ENCODE measurements at regions not wholly inside any gene's neighbourhood (a gene's known extent, or its start where the extent isn't known, plus 50 kb on each side); places are given as distances from the start of the nearest gene placed in this dataset.
"Not testable (repeated sequence)": the region's sequence is repeated elsewhere in the genome, so short reads cannot be mapped to it uniquely, and the experiment has no call there.

GRCh38 chr4:138797646-138798045 lies 217.9 kb upstream of the NOCT start:
- H3K9me3 ChIP-seq = no peaks in the 10 kb centered on the region
- 80% methylated on average over 2 of the region's 2 CpGs for WGBS (ENCODE audit: insufficient coverage)
- H3K36me3 Mint-ChIP-seq = no peaks in the 10 kb centered on the region

DNA sequence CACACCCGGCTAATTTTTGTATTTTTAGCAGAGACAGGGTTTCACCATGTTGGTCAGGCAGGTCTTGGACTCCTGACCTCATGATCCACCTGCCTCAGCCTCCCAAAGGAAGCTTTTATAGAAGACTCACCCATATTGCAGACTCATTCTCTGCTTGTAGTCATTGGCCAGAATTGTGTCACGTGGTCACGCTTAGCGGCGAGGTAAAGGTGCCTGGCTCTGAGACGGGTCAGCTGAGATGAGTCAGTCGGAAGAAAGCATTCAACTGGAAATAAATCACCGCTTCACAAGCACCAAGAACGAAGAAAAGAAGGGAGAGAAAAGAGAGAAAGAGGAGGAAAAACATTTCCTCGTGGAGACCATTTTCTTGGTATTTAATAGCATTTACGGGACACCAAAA lies 218.8 kb upstream of the NOCT start:
- H3K27ac ChIP-seq (ENCODE audit: low read length) = no peak overlapping the region
- no peak overlapping the region for H3K4me3 Mint-ChIP-seq
- ATAC-seq (replicated peaks in 1 of 4) (no peak), DNase-seq (no peak)
- no peaks in the 10 kb centered on the region for H3K36me3 Mint-ChIP-seq
- peaks cover 0 to 3% of the 10 kb centered on the region in 2 experiments for H3K27me3 ChIP-seq (replicated peaks in 1 of 2; ENCODE audit: control insufficient read depth in 2 of 2, extremely low read depth in 1 of 2, insufficient read depth in 2 of 2, low read length in 1 of 2)
- peaks cover 5 to 17% of the 10 kb centered on the region in 2 donors for H3K27me3 Mint-ChIP-seq
- H3K9me3 Mint-ChIP-seq = peaks cover 0 to 7% (median 0%) of the 10 kb centered on the region in 3 donors
- CTCF ChIA-PET = no interaction called here
- POLR2A ChIA-PET = no interaction called here
- WGBS (ENCODE audit: insufficient coverage) = 84% methylated on average over 9 of the region's 11 CpGs
- no peak overlapping the region for H3K4me3 ChIP-seq (ENCODE audit: control insufficient read depth in 1 of 2, extremely low read depth in 1 of 2, low read length in 1 of 2)
- no peaks in the 10 kb centered on the region for H3K4me1 Mint-ChIP-seq
- H3K27ac Mint-ChIP-seq = no peak overlapping the region
- H3K4me1 ChIP-seq (ENCODE audit: control insufficient read depth in 1 of 2, extremely low read depth in 1 of 2, insufficient read depth in 2 of 2, low read length in 2 of 2) = no peaks in the 10 kb centered on the region
- H3K36me3 ChIP-seq (ENCODE audit: control insufficient read depth in 2 of 2, extremely low read depth in 1 of 2, insufficient read depth in 1 of 2, low read length in 1 of 2) = no peaks in the 10 kb centered on the region
- no peaks in the 10 kb centered on the region for H3K9me3 ChIP-seq

More at GRCh38 chr4:138797646-138798045, 217.9 kb upstream of the NOCT start:
- CTCF ChIA-PET = no interaction called here
- no peak overlapping the region for H3K27ac Mint-ChIP-seq
- no peaks in the 10 kb centered on the region for H3K4me1 ChIP-seq (ENCODE audit: control insufficient read depth in 1 of 2, extremely low read depth in 1 of 2, insufficient read depth in 2 of 2, low read length in 2 of 2)
- DNase-seq (no peak), ATAC-seq (replicated peaks in 1 of 4) (no peak)
- peaks cover 0 to 7% (median 0%) of the 10 kb centered on the region in 3 donors for H3K9me3 Mint-ChIP-seq
- POLR2A ChIA-PET = no interaction called here
- no peak overlapping the region for H3K4me3 Mint-ChIP-seq
- H3K4me1 Mint-ChIP-seq = no peaks in the 10 kb centered on the region
- no peak overlapping the region for H3K4me3 ChIP-seq (ENCODE audit: control insufficient read depth in 1 of 2, extremely low read depth in 1 of 2, low read length in 1 of 2)
- peaks cover 5 to 23% of the 10 kb centered on the region in 2 donors for H3K27me3 Mint-ChIP-seq
- H3K27me3 ChIP-seq (replicated peaks in 1 of 2; ENCODE audit: control insufficient read depth in 2 of 2, extremely low read depth in 1 of 2, insufficient read depth in 2 of 2, low read length in 1 of 2) = peaks cover 0 to 3% of the 10 kb centered on the region in 2 experiments
- no peak overlapping the region for H3K27ac ChIP-seq (ENCODE audit: low read length)
- H3K36me3 ChIP-seq (ENCODE audit: control insufficient read depth in 2 of 2, extremely low read depth in 1 of 2, insufficient read depth in 1 of 2, low read length in 1 of 2) = no peaks in the 10 kb centered on the region

DNA sequence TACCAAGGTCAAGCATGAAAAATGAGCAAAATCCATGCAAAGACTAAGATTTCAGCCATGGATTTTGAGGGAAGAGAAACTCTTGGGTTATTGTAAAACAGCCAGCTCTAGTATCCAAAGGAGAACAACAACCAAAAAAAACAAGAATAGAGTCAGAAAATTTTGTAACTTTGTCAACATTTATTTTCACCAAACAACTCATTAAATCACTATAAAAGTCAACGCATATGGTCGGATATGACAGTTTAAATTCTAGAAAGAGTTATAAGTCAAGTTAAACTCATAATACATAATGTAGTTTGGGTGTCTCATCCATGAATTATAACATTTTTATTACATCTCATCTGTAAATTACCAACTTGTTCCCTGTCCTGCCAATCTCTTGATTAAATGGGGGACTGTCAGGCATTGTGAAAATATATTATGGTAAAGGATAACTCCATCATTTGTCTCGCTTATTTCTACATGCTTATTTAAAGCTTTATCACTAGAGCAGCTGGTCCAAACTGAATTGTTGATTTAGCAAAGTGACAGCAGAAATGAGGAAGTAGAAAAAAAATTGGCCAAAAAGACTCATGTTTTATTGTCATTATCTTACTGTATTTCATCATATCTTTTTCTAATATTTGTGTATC lies 224.8 kb upstream of the NOCT start:
- no peaks in the 10 kb centered on the region for H3K9me3 ChIP-seq
- no peaks in the 10 kb centered on the region for H3K4me1 ChIP-seq (ENCODE audit: control insufficient read depth in 1 of 2, extremely low read depth in 1 of 2, insufficient read depth in 2 of 2, low read length in 2 of 2)
- H3K4me3 ChIP-seq (ENCODE audit: control insufficient read depth in 1 of 2, extremely low read depth in 1 of 2, low read length in 1 of 2) = no peak overlapping the region
- ATAC-seq (replicated peaks in 1 of 4) (no peak), DNase-seq (no peak)
- WGBS (ENCODE audit: insufficient coverage) = no CpG with 5 or more reads among the region's 3 CpGs
- no peaks in the 10 kb centered on the region for H3K36me3 ChIP-seq (ENCODE audit: control insufficient read depth in 2 of 2, extremely low read depth in 1 of 2, insufficient read depth in 1 of 2, low read length in 1 of 2)
- ChIA-PET POLR2A (no interaction called here), CTCF (no interaction called here)
- H3K27ac Mint-ChIP-seq = no peak overlapping the region
- no peak overlapping the region for H3K27ac ChIP-seq (ENCODE audit: low read length)
- no peak overlapping the region for H3K4me3 Mint-ChIP-seq
- H3K27me3 Mint-ChIP-seq = peaks cover 3 to 5% of the 10 kb centered on the region in 2 donors
- no peaks in the 10 kb centered on the region for H3K36me3 Mint-ChIP-seq
- no peaks in the 10 kb centered on the region for H3K9me3 Mint-ChIP-seq
- H3K4me1 Mint-ChIP-seq = no peaks in the 10 kb centered on the region
- H3K27me3 ChIP-seq (replicated peaks in 1 of 2; ENCODE audit: control insufficient read depth in 2 of 2, extremely low read depth in 1 of 2, insufficient read depth in 2 of 2, low read length in 1 of 2) = peaks cover 0 to 1% of the 10 kb centered on the region in 2 experiments

DNA sequence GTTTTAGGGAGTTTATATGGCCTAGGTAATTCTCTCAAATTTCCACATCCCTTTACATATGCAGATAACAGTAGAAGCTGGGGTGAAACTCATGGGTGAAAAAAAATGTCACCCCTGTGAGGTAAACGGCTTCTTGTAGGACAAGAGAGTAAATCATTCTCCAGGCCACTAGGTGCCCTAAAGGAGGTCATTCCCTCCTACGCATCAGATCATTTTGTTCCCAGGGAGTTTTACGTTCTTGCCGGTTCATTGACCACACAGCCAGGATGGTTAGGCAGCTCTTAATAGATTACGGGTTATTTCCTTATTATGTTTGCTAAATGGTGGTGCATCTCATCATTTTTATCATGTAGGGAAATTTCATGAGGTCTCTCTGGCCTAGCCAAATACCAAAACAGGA lies 225.8 kb upstream of the NOCT start:
- ATAC-seq (replicated peaks in 1 of 4) = no peak
- Mint-ChIP-seq H3K4me1 (no peaks in the 10 kb centered on the region), H3K36me3 (no peaks in the 10 kb centered on the region), H3K4me3 (no peak overlapping the region), H3K27ac (no peak overlapping the region), H3K27me3 (peaks cover 3 to 5% of the 10 kb centered on the region in 2 donors), H3K9me3 (no peaks in the 10 kb centered on the region)
- Histone ChIP-seq H3K4me1 (ENCODE audit: control insufficient read depth in 1 of 2, extremely low read depth in 1 of 2, insufficient read depth in 2 of 2, low read length in 2 of 2) (no peaks in the 10 kb centered on the region), H3K36me3 (ENCODE audit: control insufficient read depth in 2 of 2, extremely low read depth in 1 of 2, insufficient read depth in 1 of 2, low read length in 1 of 2) (no peaks in the 10 kb centered on the region), H3K27ac (ENCODE audit: low read length) (no peak overlapping the region), H3K4me3 (ENCODE audit: control insufficient read depth in 1 of 2, extremely low read depth in 1 of 2, low read length in 1 of 2) (no peak overlapping the region), H3K9me3 (no peaks in the 10 kb centered on the region), H3K27me3 (replicated peaks in 1 of 2; ENCODE audit: control insufficient read depth in 2 of 2, extremely low read depth in 1 of 2, insufficient read depth in 2 of 2, low read length in 1 of 2) (peaks cover 0 to 9% of the 10 kb centered on the region in 2 experiments)
- CTCF ChIA-PET = no interaction called here
- 83% methylated on average over 1 of the region's 5 CpGs for WGBS (ENCODE audit: insufficient coverage)
- DNase-seq = no peak
- POLR2A ChIA-PET = no interaction called here

GRCh38 chr4:138788857-138789256 lies 226.7 kb upstream of the NOCT start:
- no peak overlapping the region for H3K27ac Mint-ChIP-seq
- ATAC-seq (replicated peaks in 1 of 4) = no peak
- peaks cover 3 to 5% of the 10 kb centered on the region in 2 donors for H3K27me3 Mint-ChIP-seq
- Histone ChIP-seq H3K36me3 (ENCODE audit: control insufficient read depth in 2 of 2, extremely low read depth in 1 of 2, insufficient read depth in 1 of 2, low read length in 1 of 2) (no peaks in the 10 kb centered on the region), H3K9me3 (no peaks in the 10 kb centered on the region), H3K27ac (ENCODE audit: low read length) (no peak overlapping the region), H3K4me1 (ENCODE audit: control insufficient read depth in 1 of 2, extremely low read depth in 1 of 2, insufficient read depth in 2 of 2, low read length in 2 of 2) (no peaks in the 10 kb centered on the region), H3K4me3 (ENCODE audit: control insufficient read depth in 1 of 2, extremely low read depth in 1 of 2, low read length in 1 of 2) (no peak overlapping the region), H3K27me3 (replicated peaks in 1 of 2; ENCODE audit: control insufficient read depth in 2 of 2, extremely low read depth in 1 of 2, insufficient read depth in 2 of 2, low read length in 1 of 2) (peaks cover 0 to 10% of the 10 kb centered on the region in 2 experiments)
- 48% methylated on average over 4 of the region's 5 CpGs for WGBS (ENCODE audit: insufficient coverage)
- CTCF ChIA-PET = no interaction called here
- no peaks in the 10 kb centered on the region for H3K4me1 Mint-ChIP-seq
- POLR2A ChIA-PET = no interaction called here
- H3K4me3 Mint-ChIP-seq = no peak overlapping the region
- H3K36me3 Mint-ChIP-seq = no peaks in the 10 kb centered on the region
- no peaks in the 10 kb centered on the region for H3K9me3 Mint-ChIP-seq
- DNase-seq = no peak

DNA sequence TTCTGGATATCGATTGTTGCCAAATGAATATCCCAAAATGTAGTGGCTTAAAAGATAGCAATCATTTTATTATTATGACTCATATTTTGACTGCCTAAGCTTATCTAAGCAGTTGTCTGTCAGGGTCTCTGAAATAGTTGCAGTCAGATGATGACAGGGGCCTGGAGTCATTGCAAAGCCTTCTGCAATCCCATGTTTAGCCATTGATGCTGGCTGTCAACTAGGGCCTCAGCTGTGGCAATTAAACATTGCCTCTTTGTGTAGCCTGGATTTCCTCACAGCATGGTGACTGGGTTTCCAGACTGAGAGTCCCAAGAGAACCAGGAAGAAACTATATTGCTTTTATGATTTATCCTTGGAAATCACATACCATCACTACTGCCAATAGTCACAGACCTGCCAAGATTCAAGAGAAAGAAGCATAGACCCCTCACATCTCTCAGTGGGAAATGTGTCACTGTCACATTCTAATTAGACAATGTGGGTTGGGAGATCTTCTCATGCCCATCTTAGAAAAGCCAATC lies 227.3 kb upstream of the NOCT start:
- Histone ChIP-seq H3K9me3 (no peaks in the 10 kb centered on the region), H3K36me3 (ENCODE audit: control insufficient read depth in 2 of 2, extremely low read depth in 1 of 2, insufficient read depth in 1 of 2, low read length in 1 of 2) (no peaks in the 10 kb centered on the region), H3K27me3 (replicated peaks in 1 of 2; ENCODE audit: control insufficient read depth in 2 of 2, extremely low read depth in 1 of 2, insufficient read depth in 2 of 2, low read length in 1 of 2) (peaks cover 0 to 10% of the 10 kb centered on the region in 2 experiments), H3K27ac (ENCODE audit: low read length) (no peak overlapping the region), H3K4me3 (ENCODE audit: control insufficient read depth in 1 of 2, extremely low read depth in 1 of 2, low read length in 1 of 2) (no peak overlapping the region), H3K4me1 (ENCODE audit: control insufficient read depth in 1 of 2, extremely low read depth in 1 of 2, insufficient read depth in 2 of 2, low read length in 2 of 2) (no peaks in the 10 kb centered on the region)
- no peaks in the 10 kb centered on the region for H3K4me1 Mint-ChIP-seq
- no peak overlapping the region for H3K27ac Mint-ChIP-seq
- POLR2A ChIA-PET = no interaction called here
- no peaks in the 10 kb centered on the region for H3K36me3 Mint-ChIP-seq
- no CpG with 5 or more reads among the region's 1 CpG for WGBS (ENCODE audit: insufficient coverage)
- no peak overlapping the region for H3K4me3 Mint-ChIP-seq
- CTCF ChIA-PET = no interaction called here
- H3K27me3 Mint-ChIP-seq = peaks cover 3 to 6% of the 10 kb centered on the region in 2 donors
- DNase-seq = no peak
- H3K9me3 Mint-ChIP-seq = no peaks in the 10 kb centered on the region
- no peak for ATAC-seq (replicated peaks in 1 of 4)

- ATAC-seq (replicated peaks in 1 of 4) = not testable (repeated sequence)
These were observed 235.8 kb upstream of the NOCT start for GRCh38 chr4:138779761-138780160.

More at GRCh38 chr4:138779761-138780160, 235.8 kb upstream of the NOCT start:
- H3K4me1 Mint-ChIP-seq; H3K4me1 ChIP-seq (ENCODE audit: control insufficient read depth in 1 of 2, extremely low read depth in 1 of 2, insufficient read depth in 2 of 2, low read length in 2 of 2); DNase-seq; H3K4me3 ChIP-seq (ENCODE audit: control insufficient read depth in 1 of 2, extremely low read depth in 1 of 2, low read length in 1 of 2); H3K27ac ChIP-seq (ENCODE audit: low read length); POLR2A ChIA-PET; H3K4me3 Mint-ChIP-seq; H3K27me3 ChIP-seq (replicated peaks in 1 of 2; ENCODE audit: control insufficient read depth in 2 of 2, extremely low read depth in 1 of 2, insufficient read depth in 2 of 2, low read length in 1 of 2); H3K36me3 ChIP-seq (ENCODE audit: control insufficient read depth in 2 of 2, extremely low read depth in 1 of 2, insufficient read depth in 1 of 2, low read length in 1 of 2); CTCF ChIA-PET; H3K9me3 ChIP-seq; H3K36me3 Mint-ChIP-seq; H3K27ac Mint-ChIP-seq: not testable (repeated sequence)
- peaks cover 0 to 10% of the 10 kb centered on the region in 2 donors for H3K27me3 Mint-ChIP-seq
- peaks cover 4 to 16% (median 5%) of the 10 kb centered on the region in 3 donors for H3K9me3 Mint-ChIP-seq
- WGBS (ENCODE audit: insufficient coverage) = no CpG with 5 or more reads among the region's 2 CpGs

All from T-cell (primary cell).